GM12878 (cell line): ENCODE measurements at regions not wholly inside any gene's neighbourhood (a gene's known extent, or its start where the extent isn't known, plus 50 kb on each side); places are given as distances from the start of the nearest gene placed in this dataset.

Experiments used
- ATAC-seq: fragments of 200-7000 bp; cut with Tn5 transposase; 3 replicates; pipeline ENCODE4 v1.9.1; 2020; ENCODE audit warnings: mild to moderate bottlenecking, moderate library complexity
- BruUV-seq: library from RNA; stranded (reverse); fragments of 400-500 nt; replicated peaks from 2 replicates; lab custom pipeline; 2021; lab: Mats Ljungman, UMichigan
- CTCF ChIA-PET: fragments of 300-600 bp; sonication (Branson Sonifier 250); formaldehyde crosslinking; extraction: SDS; loops from one replicate; lab custom pipeline; 2021; ENCODE audit warnings: inconsistent platforms; lab: Yijun Ruan, JAX
- POLR2A ChIA-PET: fragments of 350-600 bp; formaldehyde crosslinking; extraction: SDS; loops from one replicate; lab custom pipeline; 2021; ENCODE audit warnings: inconsistent platforms; lab: Charles Lee
- RAD21 ChIA-PET: fragments of 300-600 bp; sonication (Branson Sonifier 250); formaldehyde crosslinking; loops from one replicate; lab custom pipeline; 2023; ENCODE audit warnings: antibody characterized with exemption; ENCODE audit not compliant: unreplicated experiment; lab: Charles Lee
- SMC1A ChIA-PET: fragments of 300-600 bp; sonication (Branson Sonifier 250); formaldehyde crosslinking; loops from one replicate; lab custom pipeline; 2023; ENCODE audit not compliant: unreplicated experiment, uncharacterized antibody; lab: Charles Lee
- DNase-seq: peaks from one replicate; pipeline ENCODE4 v3.0.0-alpha.2; 2011; ENCODE audit warnings: low read depth, low spot score
- FAIRE-seq: peaks from 3 replicates; lab custom pipeline; 2011; peaks lifted over from hg19 to GRCh38; lab: Jason Lieb, UNC
- H2AFZ ChIP-seq: 2 replicates; pipeline ENCODE4 v1.6.0; 2011; ENCODE audit warnings: low read depth, low read length, control low read depth; ENCODE audit not compliant: control insufficient read depth
- H3K27ac ChIP-seq: 2 replicates; pipeline ENCODE4 v1.5.1; 2011; ENCODE audit warnings: control low read depth; ENCODE audit not compliant: control insufficient read depth, insufficient read depth
- H3K27me3 ChIP-seq, 2 experiments: replicated peaks in 1 of 2; 2 replicates each; pipeline versions ENCODE4 v1.6.0 to v1.6.1; 2011; ENCODE audit warnings: low read length in 1 of 2; ENCODE audit not compliant: control insufficient read depth in 2 of 2, insufficient read depth in 2 of 2
- H3K36me3 ChIP-seq, 2 experiments: 2 replicates each; pipeline ENCODE4 v1.5.1; 2011; ENCODE audit warnings: low read length in 1 of 2; ENCODE audit not compliant: control insufficient read depth in 2 of 2, insufficient read depth in 2 of 2
- H3K4me1 ChIP-seq: 2 replicates; pipeline ENCODE4 v1.6.1; 2011; ENCODE audit warnings: mild to moderate bottlenecking, low read length, moderate library complexity, mixed read lengths; ENCODE audit not compliant: control insufficient read depth, insufficient read depth
- H3K4me2 ChIP-seq: 2 replicates; pipeline ENCODE4 v1.6.0; 2011; ENCODE audit warnings: control low read depth; ENCODE audit not compliant: control insufficient read depth, insufficient read depth
- H3K4me3 ChIP-seq: fragments of 200-600 bp; sonication (generic); 2 replicates; pipeline ENCODE4 v1.5.1; 2016
- H3K79me2 ChIP-seq: 2 replicates; pipeline ENCODE4 v1.6.0; 2011; ENCODE audit warnings: low read length; ENCODE audit not compliant: control insufficient read depth, insufficient read depth
- H3K9ac ChIP-seq: 2 replicates; pipeline ENCODE4 v1.8.0; 2011; ENCODE audit warnings: low read length, control low read depth, mixed read lengths; ENCODE audit not compliant: control insufficient read depth, insufficient read depth
- H3K9me3 ChIP-seq: replicated peaks from 3 replicates; pipeline ENCODE4 v1.5.1; 2011; ENCODE audit warnings: mild to moderate bottlenecking, low read length; ENCODE audit not compliant: control insufficient read depth, insufficient read depth
- H4K20me1 ChIP-seq: 2 replicates; pipeline ENCODE4 v1.6.0; 2011; ENCODE audit not compliant: control insufficient read depth, insufficient read depth
- CBX5 ChIP-seq: sonication (generic); IDR thresholded peaks from 2 replicates; pipeline ENCODE4 v1.6.1; 2016; ENCODE audit warnings: low read depth, moderate library complexity, mild to moderate bottlenecking, inconsistent platforms
- CUX1 ChIP-seq: IDR thresholded peaks from 2 replicates; pipeline ENCODE4 v1.6.1; 2012; ENCODE audit warnings: improper control_type of control experiment, low read depth, low read length; ENCODE audit not compliant: insufficient replicate concordance
- KLF5 ChIP-seq: fragments of 450-650 bp; IDR thresholded peaks from 2 replicates; pipeline ENCODE4 v1.6.1; 2014; ENCODE audit warnings: mild to moderate bottlenecking; ENCODE audit not compliant: partially characterized antibody
- MLLT1 ChIP-seq: fragments of 450-650 bp; IDR thresholded peaks from 2 replicates; pipeline ENCODE4 v1.6.1; 2016; ENCODE audit warnings: mild to moderate bottlenecking
- NFYB ChIP-seq: IDR thresholded peaks from 2 replicates; pipeline ENCODE4 v1.6.1; 2011; ENCODE audit warnings: low read depth, mild to moderate bottlenecking, low read length, improper control_type of control experiment, moderate library complexity; ENCODE audit not compliant: insufficient read depth
- PRDM15 ChIP-seq: fragments of 450-650 bp; formaldehyde crosslinking; IDR thresholded peaks from 2 replicates; pipeline ENCODE4 v1.4.0; 2020; ENCODE audit warnings: mild to moderate bottlenecking, moderate library complexity
- SREBF1 ChIP-seq: IDR thresholded peaks from 2 replicates; pipeline ENCODE4 v1.6.1; 2012; ENCODE audit warnings: mild to moderate bottlenecking, low read length
- STAT3 ChIP-seq: IDR thresholded peaks from 2 replicates; pipeline ENCODE4 v1.6.1; 2011; ENCODE audit warnings: low read depth, low read length, improper control_type of control experiment
- SUPT20H ChIP-seq: IDR thresholded peaks from 2 replicates; pipeline ENCODE4 v1.6.1; 2011; ENCODE audit warnings: low read depth, mild to moderate bottlenecking, low read length, moderate library complexity, borderline replicate concordance; ENCODE audit not compliant: control insufficient read depth
- WGBS: methylation state at CpG from one replicate; pipeline ENCODE4 v1.1.6; 2016; ENCODE audit warnings: low lambda C conversion rate; ENCODE audit not compliant: insufficient replicate concordance, insufficient coverage; ENCODE audit errors: missing lambda C conversion rate; 5-methylcytosine and 5-hydroxymethylcytosine counted together
- in situ Hi-C: fragments of 300-500 bp; cut with MboI; formaldehyde crosslinking; loops from 9 replicates; pipeline ENCODE4 v1.14.3; 2018; ENCODE audit warnings: mixed read lengths
- intact Hi-C: fragments of 100-400 bp; cut with micrococcal nuclease; formaldehyde crosslinking; loops from one replicate; pipeline ENCODE4 v1.14.2; 2022; ENCODE audit not compliant: unreplicated experiment

GRCh38 chr7:65304175-65304574 is 69.5 kb upstream of the ZNF92 start (continued):
- TF ChIP-seq CUX1 (no peak), SREBF1 (no peak), KLF5 (no peak), MLLT1 (no peak), NFYB (no peak)

GRCh38 chr7:65302883-65303282 is 70.8 kb upstream of the ZNF92 start:
- CTCF ChIA-PET, result interaction anchor here (1.8 kb wide), 1 partner anchor 82 kb away, joined by 5 read pairs; no protein-coding TSS in a partner anchor
- POLR2A ChIA-PET, result no interaction called here
- Histone ChIP-seq H2AFZ (no peak overlapping the region), H3K27ac (no peak overlapping the region), H3K27me3 (no peaks in the 10 kb centered on the region), H3K79me2 (no peaks in the 10 kb centered on the region), H3K4me3 (no peak overlapping the region), H3K9ac (no peak overlapping the region), H3K4me1 (no peaks in the 10 kb centered on the region), H3K36me3 (no peaks in the 10 kb centered on the region), H4K20me1 (no peaks in the 10 kb centered on the region), H3K4me2 (no peak overlapping the region), H3K9me3 (no peaks in the 10 kb centered on the region)
- SMC1A ChIA-PET, result no interaction called here
- FAIRE-seq (no peak), DNase-seq (no peak), ATAC-seq (no peak)
- in situ Hi-C loops, result no loop called here
- intact Hi-C loops, result no loop called here
- 95% methylated on average over 1 of the region's 1 CpG for WGBS
- no TSS peak for BruUV-seq
- RAD21 ChIA-PET, result no interaction called here
- no peak for TF ChIP-seq SUPT20H
- no peak for TF ChIP-seq STAT3
- TF ChIP-seq PRDM15 (CRISPR knock-in tag), result no peak
- no peak for TF ChIP-seq CBX5
